HG02885 (cell line): ENCODE measurements at regions not wholly inside any gene's neighbourhood (a gene's known extent, or its start where the extent isn't known, plus 50 kb on each side); places are given as distances from the start of the nearest gene placed in this dataset.

Experiments used
- ATAC-seq: cut with Tn5 transposase; IDR thresholded peaks from one replicate; pipeline ENCODE4 v1.9.1; 2021; ENCODE audit warnings: mild to moderate bottlenecking; ENCODE audit not compliant: unreplicated experiment, poor library complexity

GRCh38 chr2:120910956-120911951 lies 175.6 kb downstream of the GLI2 start:
- ATAC-seq = no peak

- ATAC-seq = no peak
Measured at GRCh38 chr2:120912101-120912985, 176.7 kb downstream of the GLI2 start.

GRCh38 chr2:120913972-120914838 lies 178.5 kb downstream of the GLI2 start:
- ATAC-seq = no peak

- ATAC-seq = no peak
Measured at GRCh38 chr2:120914839-120915521, 179.3 kb downstream of the GLI2 start.

- ATAC-seq = no peak
Measured at GRCh38 chr2:120915670-120916069, 180.0 kb downstream of the GLI2 start.

GRCh38 chr2:120916446-120916845 lies 180.8 kb downstream of the GLI2 start:
- no peak for ATAC-seq

- no peak for ATAC-seq
Measured at GRCh38 chr2:120917886-120918285, 182.2 kb downstream of the GLI2 start.

- no peak for ATAC-seq
Measured at GRCh38 chr2:120919216-120919615, 183.5 kb downstream of the GLI2 start.

- ATAC-seq = no peak
Measured at GRCh38 chr2:120919771-120920453, 184.2 kb downstream of the GLI2 start.

- no peak for ATAC-seq
Measured at GRCh38 chr2:120920454-120921148, 184.9 kb downstream of the GLI2 start.

GRCh38 chr2:120921457-120921856 lies 185.8 kb downstream of the GLI2 start:
- ATAC-seq = no peak

GRCh38 chr2:120922571-120923332 lies 187.1 kb downstream of the GLI2 start:
- ATAC-seq = no peak

GRCh38 chr2:120923426-120923825 lies 187.8 kb downstream of the GLI2 start:
- no peak for ATAC-seq

GRCh38 chr2:120924924-120925323 lies 189.3 kb downstream of the GLI2 start:
- no peak for ATAC-seq

GRCh38 chr2:120926463-120927264 lies 191.0 kb downstream of the GLI2 start:
- ATAC-seq = no peak

- ATAC-seq = no peak
Measured at GRCh38 chr2:120927265-120927628, 191.6 kb downstream of the GLI2 start.

GRCh38 chr2:120929829-120930228 lies 194.2 kb downstream of the GLI2 start:
- no peak for ATAC-seq
